ENCODE measurements at regions not wholly inside any gene's neighbourhood (a gene's known extent, or its start where the extent isn't known, plus 50 kb on each side); places are given as distances from the start of the nearest gene placed in this dataset.
A peak's percentile ranks its signal among the peaks of the same experiment; 100 is the strongest.

DNA sequence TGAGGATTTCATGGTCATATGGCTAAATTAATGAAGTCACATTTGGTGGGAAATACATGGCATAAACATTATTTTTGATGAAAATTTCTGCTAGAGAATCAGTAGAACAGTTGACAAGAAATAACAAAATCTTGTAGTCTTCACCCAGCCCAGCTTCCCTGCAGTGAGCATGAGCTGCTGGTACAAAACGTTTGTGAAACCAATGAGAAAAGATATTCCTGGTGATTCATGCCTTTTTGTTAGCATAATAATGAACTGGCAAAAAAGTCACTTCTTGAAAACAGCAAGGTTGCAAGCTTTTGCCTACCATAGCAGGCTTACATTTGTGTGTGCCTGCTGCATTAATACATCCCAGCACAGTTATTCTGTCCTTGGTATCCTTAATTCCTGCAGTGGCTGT is 475.9 kb upstream of the HTR2A start:
- in situ Hi-C loops (cut with MboI; ENCODE audit: low sequenced_read_pairs), result no loop called here
- no peaks in the 10 kb centered on the region for H4K20me1 ChIP-seq (ENCODE audit: insufficient read depth, low read length)
- no peak overlapping the region for H2BK15ac ChIP-seq (ENCODE audit: low read depth, low read length)
- TF ChIP-seq, protein P1, sequence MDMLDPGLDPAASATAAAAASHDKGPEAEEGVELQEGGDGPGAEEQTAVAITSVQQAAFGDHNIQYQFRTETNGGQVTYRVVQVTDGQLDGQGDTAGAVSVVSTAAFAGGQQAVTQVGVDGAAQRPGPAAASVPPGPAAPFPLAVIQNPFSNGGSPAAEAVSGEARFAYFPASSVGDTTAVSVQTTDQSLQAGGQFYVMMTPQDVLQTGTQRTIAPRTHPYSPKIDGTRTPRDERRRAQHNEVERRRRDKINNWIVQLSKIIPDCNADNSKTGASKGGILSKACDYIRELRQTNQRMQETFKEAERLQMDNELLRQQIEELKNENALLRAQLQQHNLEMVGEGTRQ (IDR thresholded peaks at IDR 0.05; ENCODE audit: low read depth, low read length), result no peak
- no peak for TF ChIP-seq BHLHE40 (IDR thresholded peaks at IDR 0.05; ENCODE audit: low read depth, low read length)
- no peak for TF ChIP-seq RFX5 (IDR thresholded peaks at IDR 0.05; ENCODE audit: low read depth, low read length)
- TF ChIP-seq NFE2L2 (IDR thresholded peaks at IDR 0.05; ENCODE audit: low read depth, low read length), result no peak
- TF ChIP-seq CHD1 (IDR thresholded peaks at IDR 0.05; ENCODE audit: low read depth, low read length), result no peak
- TF ChIP-seq RAD21 (IDR thresholded peaks at IDR 0.05; ENCODE audit: low read length), result no peak
- no peak for TF ChIP-seq CEBPB (IDR thresholded peaks at IDR 0.05; ENCODE audit: low read depth, low read length)
- TF ChIP-seq FOS (IDR thresholded peaks at IDR 0.05; ENCODE audit: low read depth, low read length), result no peak
- TF ChIP-seq RCOR1 (IDR thresholded peaks at IDR 0.05; ENCODE audit: insufficient replicate concordance, low read length), result no peak
- TF ChIP-seq MXI1 (IDR thresholded peaks at IDR 0.05; ENCODE audit: borderline replicate concordance, low read depth, low read length), result no peak
- TF ChIP-seq, protein P2, sequence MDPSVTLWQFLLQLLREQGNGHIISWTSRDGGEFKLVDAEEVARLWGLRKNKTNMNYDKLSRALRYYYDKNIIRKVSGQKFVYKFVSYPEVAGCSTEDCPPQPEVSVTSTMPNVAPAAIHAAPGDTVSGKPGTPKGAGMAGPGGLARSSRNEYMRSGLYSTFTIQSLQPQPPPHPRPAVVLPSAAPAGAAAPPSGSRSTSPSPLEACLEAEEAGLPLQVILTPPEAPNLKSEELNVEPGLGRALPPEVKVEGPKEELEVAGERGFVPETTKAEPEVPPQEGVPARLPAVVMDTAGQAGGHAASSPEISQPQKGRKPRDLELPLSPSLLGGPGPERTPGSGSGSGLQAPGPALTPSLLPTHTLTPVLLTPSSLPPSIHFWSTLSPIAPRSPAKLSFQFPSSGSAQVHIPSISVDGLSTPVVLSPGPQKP (IDR thresholded peaks at IDR 0.05; ENCODE audit: borderline replicate concordance, low read depth, low read length), result no peak
- TF ChIP-seq, protein P3, sequence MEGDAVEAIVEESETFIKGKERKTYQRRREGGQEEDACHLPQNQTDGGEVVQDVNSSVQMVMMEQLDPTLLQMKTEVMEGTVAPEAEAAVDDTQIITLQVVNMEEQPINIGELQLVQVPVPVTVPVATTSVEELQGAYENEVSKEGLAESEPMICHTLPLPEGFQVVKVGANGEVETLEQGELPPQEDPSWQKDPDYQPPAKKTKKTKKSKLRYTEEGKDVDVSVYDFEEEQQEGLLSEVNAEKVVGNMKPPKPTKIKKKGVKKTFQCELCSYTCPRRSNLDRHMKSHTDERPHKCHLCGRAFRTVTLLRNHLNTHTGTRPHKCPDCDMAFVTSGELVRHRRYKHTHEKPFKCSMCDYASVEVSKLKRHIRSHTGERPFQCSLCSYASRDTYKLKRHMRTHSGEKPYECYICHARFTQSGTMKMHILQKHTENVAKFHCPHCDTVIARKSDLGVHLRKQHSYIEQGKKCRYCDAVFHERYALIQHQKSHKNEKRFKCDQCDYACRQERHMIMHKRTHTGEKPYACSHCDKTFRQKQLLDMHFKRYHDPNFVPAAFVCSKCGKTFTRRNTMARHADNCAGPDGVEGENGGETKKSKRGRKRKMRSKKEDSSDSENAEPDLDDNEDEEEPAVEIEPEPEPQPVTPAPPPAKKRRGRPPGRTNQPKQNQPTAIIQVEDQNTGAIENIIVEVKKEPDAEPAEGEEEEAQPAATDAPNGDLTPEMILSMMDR (conservative IDR thresholded peaks at IDR 0.05; ENCODE audit: low read depth, low read length), result no peak
- no peak for TF ChIP-seq SMC3 (IDR thresholded peaks at IDR 0.05; ENCODE audit: low read depth, low read length)
- TF ChIP-seq MAZ (IDR thresholded peaks at IDR 0.05; ENCODE audit: borderline replicate concordance, low read depth, low read length), result no peak
- H3K9me3 ChIP-seq (ENCODE audit: control insufficient read depth, insufficient read depth, low read length), result no peaks in the 10 kb centered on the region
- BruUV-seq (replicated peaks), result no TSS peak
- no peaks in the 10 kb centered on the region for H3K79me1 ChIP-seq (ENCODE audit: low read depth in 1 of 2, low read length in 2 of 2)
- H3K36me3 ChIP-seq (ENCODE audit: control insufficient read depth, insufficient read depth, low read length), result no peaks in the 10 kb centered on the region
- no peaks in the 10 kb centered on the region for H3K27me3 ChIP-seq (ENCODE audit: control insufficient read depth, insufficient read depth, low read length)
- no CpG with 5 or more reads among the region's 1 CpG for WGBS, 2 experiments (ENCODE audit: extremely low coverage in 2 of 2, insufficient read length in 1 of 2)
- no peak overlapping the region for H2AK5ac ChIP-seq (ENCODE audit: low read depth, low read length)
- dilution Hi-C loops (cut with HindIII; ENCODE audit: low sequenced_read_pairs, unreplicated experiment), result no loop called here
- no peak overlapping the region for H4K91ac ChIP-seq (ENCODE audit: insufficient read depth, low read depth, low read length)
- H3K56ac ChIP-seq (ENCODE audit: extremely low read depth, insufficient read depth, low read length), result no peak overlapping the region
- no peak overlapping the region for H3K9ac ChIP-seq (ENCODE audit: low read depth, low read length)
- no peak for ATAC-seq (ENCODE audit: low read depth)
- H2AK9ac ChIP-seq (replicated peaks; ENCODE audit: low read depth, low read length, poor library complexity), result no peak overlapping the region
- no peak overlapping the region for H3K4me3 ChIP-seq (ENCODE audit: insufficient read depth, low read depth, low read length)
- no peak overlapping the region for H3K4me2 ChIP-seq (ENCODE audit: low read depth, low read length)
- H2AFZ ChIP-seq (replicated peaks; ENCODE audit: low read length, poor library complexity), result no peak overlapping the region
- no peak overlapping the region for H3K27ac ChIP-seq (ENCODE audit: insufficient read depth, low read length)
- CTCF ChIA-PET, result no interaction called here
- POLR2A ChIA-PET (ENCODE audit: unreplicated experiment), result no interaction called here
- H4K5ac ChIP-seq (ENCODE audit: low read depth, low read length), result no peak overlapping the region
- no peak overlapping the region for H4K8ac ChIP-seq (ENCODE audit: low read depth in 2 of 2, low read length in 2 of 2)
- H2BK120ac ChIP-seq (ENCODE audit: low read depth, low read length), result no peak overlapping the region
- no peaks in the 10 kb centered on the region for H3K9me1 ChIP-seq (ENCODE audit: insufficient read depth, low read length)
- H2BK20ac ChIP-seq (ENCODE audit: low read depth, low read length), result no peak overlapping the region
- H3K14ac ChIP-seq (replicated peaks; ENCODE audit: low read depth, low read length), result no peak overlapping the region
- DNase-seq, result peak; percentile 12
- no peak overlapping the region for H2BK5ac ChIP-seq (ENCODE audit: low read depth, low read length, poor library complexity, severe bottlenecking)
- no peak overlapping the region for H3K18ac ChIP-seq (ENCODE audit: low read depth, low read length)
- H3K4me1 ChIP-seq (ENCODE audit: control insufficient read depth, insufficient read depth, low read length), result no peaks in the 10 kb centered on the region
- H3K23ac ChIP-seq (ENCODE audit: low read depth, low read length), result no peak overlapping the region
- H3K4ac ChIP-seq (ENCODE audit: low read depth, low read length), result no peak overlapping the region
- intact Hi-C loops (cut with micrococcal nuclease), result no loop called here
